WTC11 (cell line): ENCODE measurements at regions not wholly inside any gene's neighbourhood (a gene's known extent, or its start where the extent isn't known, plus 50 kb on each side); places are given as distances from the start of the nearest gene placed in this dataset.

ENCODE experiments used
- ATAC-seq: fragments of 200-7000 bp; cut with Tn5 transposase; 2 replicates; pipeline ENCODE4 v1.10.0; 2021; ENCODE audit warnings: mild to moderate bottlenecking, moderate library complexity
- CTCF ChIA-PET: fragments of 300-600 bp; sonication (Branson Sonifier 250); formaldehyde crosslinking; loops from one replicate; lab custom pipeline; 2021; ENCODE audit warnings: antibody characterized with exemption; lab: Charles Lee
- POLR2A ChIA-PET: fragments of 350-600 bp; sonication (Branson Sonifier 250); formaldehyde crosslinking; loops from one replicate; lab custom pipeline; 2021; ENCODE audit warnings: antibody characterized with exemption; lab: Charles Lee
- DNase-seq: peaks from one replicate; pipeline ENCODE4 v3.0.0; 2021; ENCODE audit warnings: low spot score
- H3K27ac Mint-ChIP-seq: 2 replicates; pipeline ENCODE4 v1.8.0; 2021; ENCODE audit warnings: mixed read lengths
- H3K27me3 Mint-ChIP-seq: 2 replicates; pipeline ENCODE4 v1.8.0; 2021; ENCODE audit warnings: low read depth, mild to moderate bottlenecking, moderate library complexity, mixed read lengths
- H3K36me3 Mint-ChIP-seq: 2 replicates; pipeline ENCODE4 v1.8.0; 2021; ENCODE audit warnings: mixed read lengths
- H3K4me1 Mint-ChIP-seq: 2 replicates; pipeline ENCODE4 v1.8.0; 2022; ENCODE audit warnings: mixed read lengths
- H3K4me3 Mint-ChIP-seq: 2 replicates; pipeline ENCODE4 v1.8.0; 2021; ENCODE audit warnings: mild to moderate bottlenecking, moderate library complexity, mixed read lengths
- H3K9me3 Mint-ChIP-seq: 2 replicates; pipeline ENCODE4 v1.8.0; 2021; ENCODE audit warnings: mixed read lengths
- ATF2 ChIP-seq: sonication (generic); formaldehyde crosslinking; IDR thresholded peaks from 2 replicates; pipeline ENCODE4 v1.8.1; 2022; ENCODE audit warnings: low read depth, missing genetic modification reagents, borderline replicate concordance
- CBFB ChIP-seq: sonication (generic); formaldehyde crosslinking; IDR thresholded peaks from 2 replicates; pipeline ENCODE4 v1.8.1; 2022; ENCODE audit warnings: mild to moderate bottlenecking, low read depth, missing genetic modification reagents
- FOXP4 ChIP-seq: sonication (generic); formaldehyde crosslinking; IDR thresholded peaks from 2 replicates; pipeline ENCODE4 v1.8.0; 2022; ENCODE audit warnings: mild to moderate bottlenecking, missing genetic modification reagents
- GRHL2 ChIP-seq: fragments of 250-450 bp; sonication (Bioruptor Pico); IDR thresholded peaks from 2 replicates; pipeline ENCODE4 v1.8.0; 2022; ENCODE audit warnings: mild to moderate bottlenecking, moderate library complexity; ENCODE audit not compliant: insufficient replicate concordance, severe bottlenecking
- GTF2I ChIP-seq: fragments of 250-450 bp; sonication (Bioruptor Pico); conservative IDR thresholded peaks from 2 replicates; pipeline ENCODE4 v1.4.0; 2021; ENCODE audit warnings: mild to moderate bottlenecking
- KAT7 ChIP-seq: sonication (generic); formaldehyde crosslinking; IDR thresholded peaks from 2 replicates; pipeline ENCODE4 v1.8.1; 2023; ENCODE audit warnings: missing genetic modification reagents, mild to moderate bottlenecking, borderline replicate concordance
- MXD4 ChIP-seq: fragments of 250-450 bp; sonication (Bioruptor Pico); IDR thresholded peaks from 2 replicates; pipeline ENCODE4 v1.8.0; 2021; ENCODE audit warnings: mild to moderate bottlenecking, moderate library complexity, borderline replicate concordance
- NR1H2 ChIP-seq: sonication (generic); formaldehyde crosslinking; IDR thresholded peaks from 2 replicates; pipeline ENCODE4 v1.9.0; 2021; ENCODE audit warnings: mild to moderate bottlenecking, moderate library complexity, missing genetic modification reagents
- PRRX2 ChIP-seq: fragments of 250-450 bp; sonication (Bioruptor Pico); IDR thresholded peaks from 2 replicates; pipeline ENCODE4 v1.8.0; 2021; ENCODE audit warnings: mild to moderate bottlenecking
- RELA ChIP-seq: sonication (generic); formaldehyde crosslinking; IDR thresholded peaks from 2 replicates; pipeline ENCODE4 v1.8.1; 2022; ENCODE audit warnings: missing genetic modification reagents, mild to moderate bottlenecking, borderline replicate concordance
- RORB ChIP-seq: fragments of 250-450 bp; sonication (Bioruptor Pico); IDR thresholded peaks from 2 replicates; pipeline ENCODE4 v1.9.0; 2021; ENCODE audit warnings: mild to moderate bottlenecking
- TEAD1 ChIP-seq: sonication (generic); formaldehyde crosslinking; IDR thresholded peaks from 2 replicates; pipeline ENCODE4 v1.8.0; 2022; ENCODE audit warnings: mild to moderate bottlenecking, missing genetic modification reagents
- ZNF263 ChIP-seq: sonication (generic); formaldehyde crosslinking; IDR thresholded peaks from 2 replicates; pipeline ENCODE4 v1.8.1; 2022; ENCODE audit warnings: low read depth, mild to moderate bottlenecking, moderate library complexity, missing genetic modification reagents
- ZNF281 ChIP-seq: sonication (generic); formaldehyde crosslinking; IDR thresholded peaks from 2 replicates; pipeline ENCODE4 v1.8.0; 2023; ENCODE audit warnings: mild to moderate bottlenecking, missing genetic modification reagents
- ZNF671 ChIP-seq: fragments of 250-450 bp; sonication (Bioruptor Pico); IDR thresholded peaks from 2 replicates; pipeline ENCODE4 v1.8.0; 2021; ENCODE audit warnings: mild to moderate bottlenecking
- TF ChIP-seq, protein P1 (sequence below): sonication (generic); formaldehyde crosslinking; IDR thresholded peaks from 2 replicates; pipeline ENCODE4 v1.8.1; 2023; ENCODE audit warnings: mild to moderate bottlenecking, missing genetic modification reagents, borderline replicate concordance
- TF ChIP-seq, protein P2 (sequence below): sonication (generic); formaldehyde crosslinking; IDR thresholded peaks from 2 replicates; pipeline ENCODE4 v1.8.0; 2022; ENCODE audit warnings: mild to moderate bottlenecking, missing genetic modification reagents
- TF ChIP-seq, protein P3 (sequence below): sonication (generic); formaldehyde crosslinking; IDR thresholded peaks from 2 replicates; pipeline ENCODE4 v1.8.0; 2022; ENCODE audit warnings: missing genetic modification reagents

- TF ChIP-seq, protein P1, sequence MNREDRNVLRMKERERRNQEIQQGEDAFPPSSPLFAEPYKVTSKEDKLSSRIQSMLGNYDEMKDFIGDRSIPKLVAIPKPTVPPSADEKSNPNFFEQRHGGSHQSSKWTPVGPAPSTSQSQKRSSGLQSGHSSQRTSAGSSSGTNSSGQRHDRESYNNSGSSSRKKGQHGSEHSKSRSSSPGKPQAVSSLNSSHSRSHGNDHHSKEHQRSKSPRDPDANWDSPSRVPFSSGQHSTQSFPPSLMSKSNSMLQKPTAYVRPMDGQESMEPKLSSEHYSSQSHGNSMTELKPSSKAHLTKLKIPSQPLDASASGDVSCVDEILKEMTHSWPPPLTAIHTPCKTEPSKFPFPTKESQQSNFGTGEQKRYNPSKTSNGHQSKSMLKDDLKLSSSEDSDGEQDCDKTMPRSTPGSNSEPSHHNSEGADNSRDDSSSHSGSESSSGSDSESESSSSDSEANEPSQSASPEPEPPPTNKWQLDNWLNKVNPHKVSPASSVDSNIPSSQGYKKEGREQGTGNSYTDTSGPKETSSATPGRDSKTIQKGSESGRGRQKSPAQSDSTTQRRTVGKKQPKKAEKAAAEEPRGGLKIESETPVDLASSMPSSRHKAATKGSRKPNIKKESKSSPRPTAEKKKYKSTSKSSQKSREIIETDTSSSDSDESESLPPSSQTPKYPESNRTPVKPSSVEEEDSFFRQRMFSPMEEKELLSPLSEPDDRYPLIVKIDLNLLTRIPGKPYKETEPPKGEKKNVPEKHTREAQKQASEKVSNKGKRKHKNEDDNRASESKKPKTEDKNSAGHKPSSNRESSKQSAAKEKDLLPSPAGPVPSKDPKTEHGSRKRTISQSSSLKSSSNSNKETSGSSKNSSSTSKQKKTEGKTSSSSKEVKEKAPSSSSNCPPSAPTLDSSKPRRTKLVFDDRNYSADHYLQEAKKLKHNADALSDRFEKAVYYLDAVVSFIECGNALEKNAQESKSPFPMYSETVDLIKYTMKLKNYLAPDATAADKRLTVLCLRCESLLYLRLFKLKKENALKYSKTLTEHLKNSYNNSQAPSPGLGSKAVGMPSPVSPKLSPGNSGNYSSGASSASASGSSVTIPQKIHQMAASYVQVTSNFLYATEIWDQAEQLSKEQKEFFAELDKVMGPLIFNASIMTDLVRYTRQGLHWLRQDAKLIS (CRISPR knock-in tag): no peak
- TF ChIP-seq TEAD1 (CRISPR knock-in tag): no peak
- no peak for TF ChIP-seq RORB (CRISPR knock-in tag)
- no peak for TF ChIP-seq ZNF281 (CRISPR knock-in tag)
- TF ChIP-seq, protein P2, sequence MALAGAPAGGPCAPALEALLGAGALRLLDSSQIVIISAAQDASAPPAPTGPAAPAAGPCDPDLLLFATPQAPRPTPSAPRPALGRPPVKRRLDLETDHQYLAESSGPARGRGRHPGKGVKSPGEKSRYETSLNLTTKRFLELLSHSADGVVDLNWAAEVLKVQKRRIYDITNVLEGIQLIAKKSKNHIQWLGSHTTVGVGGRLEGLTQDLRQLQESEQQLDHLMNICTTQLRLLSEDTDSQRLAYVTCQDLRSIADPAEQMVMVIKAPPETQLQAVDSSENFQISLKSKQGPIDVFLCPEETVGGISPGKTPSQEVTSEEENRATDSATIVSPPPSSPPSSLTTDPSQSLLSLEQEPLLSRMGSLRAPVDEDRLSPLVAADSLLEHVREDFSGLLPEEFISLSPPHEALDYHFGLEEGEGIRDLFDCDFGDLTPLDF: no peak
- TF ChIP-seq, protein P3, sequence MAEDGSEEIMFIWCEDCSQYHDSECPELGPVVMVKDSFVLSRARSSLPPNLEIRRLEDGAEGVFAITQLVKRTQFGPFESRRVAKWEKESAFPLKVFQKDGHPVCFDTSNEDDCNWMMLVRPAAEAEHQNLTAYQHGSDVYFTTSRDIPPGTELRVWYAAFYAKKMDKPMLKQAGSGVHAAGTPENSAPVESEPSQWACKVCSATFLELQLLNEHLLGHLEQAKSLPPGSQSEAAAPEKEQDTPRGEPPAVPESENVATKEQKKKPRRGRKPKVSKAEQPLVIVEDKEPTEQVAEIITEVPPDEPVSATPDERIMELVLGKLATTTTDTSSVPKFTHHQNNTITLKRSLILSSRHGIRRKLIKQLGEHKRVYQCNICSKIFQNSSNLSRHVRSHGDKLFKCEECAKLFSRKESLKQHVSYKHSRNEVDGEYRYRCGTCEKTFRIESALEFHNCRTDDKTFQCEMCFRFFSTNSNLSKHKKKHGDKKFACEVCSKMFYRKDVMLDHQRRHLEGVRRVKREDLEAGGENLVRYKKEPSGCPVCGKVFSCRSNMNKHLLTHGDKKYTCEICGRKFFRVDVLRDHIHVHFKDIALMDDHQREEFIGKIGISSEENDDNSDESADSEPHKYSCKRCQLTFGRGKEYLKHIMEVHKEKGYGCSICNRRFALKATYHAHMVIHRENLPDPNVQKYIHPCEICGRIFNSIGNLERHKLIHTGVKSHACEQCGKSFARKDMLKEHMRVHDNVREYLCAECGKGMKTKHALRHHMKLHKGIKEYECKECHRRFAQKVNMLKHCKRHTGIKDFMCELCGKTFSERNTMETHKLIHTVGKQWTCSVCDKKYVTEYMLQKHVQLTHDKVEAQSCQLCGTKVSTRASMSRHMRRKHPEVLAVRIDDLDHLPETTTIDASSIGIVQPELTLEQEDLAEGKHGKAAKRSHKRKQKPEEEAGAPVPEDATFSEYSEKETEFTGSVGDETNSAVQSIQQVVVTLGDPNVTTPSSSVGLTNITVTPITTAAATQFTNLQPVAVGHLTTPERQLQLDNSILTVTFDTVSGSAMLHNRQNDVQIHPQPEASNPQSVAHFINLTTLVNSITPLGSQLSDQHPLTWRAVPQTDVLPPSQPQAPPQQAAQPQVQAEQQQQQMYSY (CRISPR knock-in tag): no peak
- TF ChIP-seq FOXP4 (CRISPR knock-in tag): no peak
These were observed 1042.7 kb downstream of the PLOD2 start (continued) for GRCh38 chr3:145118303-145118702.

DNA sequence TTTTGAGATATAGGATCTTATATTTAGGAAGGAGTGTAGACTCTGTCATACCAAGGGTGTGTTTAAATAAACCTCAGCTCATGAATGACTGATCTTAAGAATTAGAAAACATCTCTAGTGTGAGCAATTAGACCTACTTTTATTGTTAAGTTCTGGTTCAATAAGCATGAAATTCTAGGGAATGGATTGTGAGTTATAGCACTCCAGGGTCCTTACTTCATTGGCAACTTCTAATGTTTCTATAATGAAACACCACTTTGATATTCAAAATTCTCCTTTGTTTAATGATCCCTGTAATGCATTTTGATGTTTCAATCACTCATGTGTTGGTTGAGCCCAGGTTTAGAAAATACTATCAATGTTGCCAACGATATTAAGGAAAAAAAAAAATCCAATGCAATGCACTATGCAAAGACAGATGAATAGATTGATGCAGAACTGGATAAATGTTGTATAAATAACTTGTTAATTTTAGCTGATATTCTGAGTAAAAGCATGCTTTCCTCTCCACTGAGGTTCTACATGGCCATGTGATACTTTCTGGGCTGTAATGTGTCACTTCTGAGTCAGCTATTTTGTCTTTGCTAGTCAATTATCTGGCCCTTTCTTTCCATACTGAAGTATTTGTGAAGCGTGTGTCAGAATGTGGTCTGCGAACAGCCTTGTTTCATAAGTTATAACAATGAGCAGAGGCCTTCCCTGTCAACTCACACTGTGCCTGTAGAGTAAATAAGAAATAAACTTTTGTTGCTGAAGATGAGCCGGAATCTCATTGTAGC, 1035.9 kb downstream of the PLOD2 start:
- Mint-ChIP-seq H3K27ac (no peak overlapping the region), H3K4me1 (peaks cover 5% of the 10 kb centered on the region; the same call in 1 of the 2 replicates), H3K36me3 (no peaks in the 10 kb centered on the region), H3K4me3 (no peak overlapping the region), H3K9me3 (no peaks in the 10 kb centered on the region), H3K27me3 (no peaks in the 10 kb centered on the region; the same call in 1 of the 2 replicates)
- ChIA-PET POLR2A (no interaction called here), CTCF (no interaction called here)
- no peak for DNase-seq
- no peak for TF ChIP-seq ATF2 (CRISPR knock-in tag)
- TF ChIP-seq ZNF263 (CRISPR knock-in tag): no peak
- TF ChIP-seq ZNF671 (CRISPR knock-in tag): no peak
- TF ChIP-seq RELA (CRISPR knock-in tag): no peak
- no peak for TF ChIP-seq CBFB
- no peak for TF ChIP-seq KAT7 (CRISPR knock-in tag)
- no peak for TF ChIP-seq GTF2I (CRISPR knock-in tag)
- no peak for TF ChIP-seq GRHL2 (CRISPR knock-in tag)
- TF ChIP-seq MXD4: no peak
- no peak for TF ChIP-seq NR1H2 (CRISPR knock-in tag)
- TF ChIP-seq PRRX2 (CRISPR knock-in tag): no peak
- ATAC-seq: no peak
